MM.1S (cell line): ENCODE measurements at regions not wholly inside any gene's neighbourhood (a gene's known extent, or its start where the extent isn't known, plus 50 kb on each side); places are given as distances from the start of the nearest gene placed in this dataset.

Experiments
- DNase-seq: peaks from one replicate; pipeline ENCODE4 v3.0.0-alpha.2; 2015
- H2AFZ ChIP-seq: fragments of 300-600 bp; sonication (generic); 2 replicates; pipeline ENCODE4 v1.6.0; 2016; ENCODE audit warnings: antibody characterized with exemption, low read length
- H3F3A ChIP-seq: fragments of 300-600 bp; sonication (generic); 2 replicates; pipeline ENCODE4 v1.6.1; 2016; ENCODE audit warnings: mild to moderate bottlenecking, antibody characterized with exemption, low read length, moderate library complexity, mixed read lengths; ENCODE audit not compliant: insufficient read depth
- H3K27ac ChIP-seq: fragments of 300-600 bp; sonication (generic); 2 replicates; pipeline ENCODE4 v1.5.1; 2016; ENCODE audit warnings: mild to moderate bottlenecking, low read length
- H3K27me3 ChIP-seq: fragments of 300-600 bp; sonication (generic); replicated peaks from 2 replicates; pipeline ENCODE4 v1.6.0; 2016; ENCODE audit warnings: low read length; ENCODE audit not compliant: insufficient read depth
- H3K36me3 ChIP-seq: fragments of 300-600 bp; sonication (generic); replicated peaks from 2 replicates; pipeline ENCODE4 v1.6.1; 2016; ENCODE audit warnings: mild to moderate bottlenecking, low read length, mixed read lengths; ENCODE audit not compliant: insufficient read depth
- H3K4me1 ChIP-seq: fragments of 300-600 bp; sonication (generic); 2 replicates; pipeline ENCODE4 v1.6.1; 2016; ENCODE audit warnings: low read length, mixed read lengths
- H3K4me2 ChIP-seq: fragments of 300-600 bp; sonication (generic); 2 replicates; pipeline ENCODE4 v1.6.0; 2016; ENCODE audit warnings: low read depth, low read length
- H3K4me3 ChIP-seq: fragments of 300-600 bp; sonication (generic); 2 replicates; pipeline ENCODE4 v1.5.1; 2016; ENCODE audit warnings: low read length, mixed read lengths
- H3K79me2 ChIP-seq: fragments of 300-600 bp; sonication (generic); 2 replicates; pipeline ENCODE4 v1.6.1; 2016; ENCODE audit warnings: mixed run types, low read length, mixed read lengths
- H3K9ac ChIP-seq: fragments of 300-600 bp; sonication (generic); 2 replicates; pipeline ENCODE4 v1.6.1; 2016; ENCODE audit warnings: low read length, mixed read lengths
- H3K9me2 ChIP-seq: fragments of 300-600 bp; sonication (generic); replicated peaks from 2 replicates; pipeline ENCODE4 v1.6.1; 2016; ENCODE audit warnings: mild to moderate bottlenecking, low read length, mixed read lengths; ENCODE audit not compliant: insufficient read depth
- H3K9me3 ChIP-seq: fragments of 300-600 bp; sonication (generic); replicated peaks from 2 replicates; pipeline ENCODE4 v1.6.1; 2016; ENCODE audit warnings: mild to moderate bottlenecking, low read length, mixed read lengths; ENCODE audit not compliant: insufficient read depth
- H4K20me1 ChIP-seq: fragments of 300-600 bp; sonication (generic); 2 replicates; pipeline ENCODE4 v1.6.1; 2016; ENCODE audit warnings: mild to moderate bottlenecking, low read length, moderate library complexity, mixed read lengths; ENCODE audit not compliant: insufficient read depth
- CTCF ChIP-seq: fragments of 300-600 bp; sonication (generic); IDR thresholded peaks from 2 replicates; pipeline ENCODE4 v1.5.1; 2016; ENCODE audit warnings: antibody characterized with exemption, low read length, mixed read lengths
- EZH2 ChIP-seq: fragments of 300-600 bp; sonication (generic); optimal IDR thresholded peaks from 2 replicates; pipeline ENCODE3; 2017; ENCODE audit warnings: low read depth, mild to moderate bottlenecking, antibody characterized with exemption, low read length, mixed read lengths
- EZH2phosphoT487 ChIP-seq: fragments of 300-600 bp; sonication (generic); IDR thresholded peaks from 2 replicates; pipeline ENCODE4 v1.6.1; 2018; ENCODE audit warnings: antibody characterized with exemption, low read length

GRCh38 chr18:24725644-24726415 lies 265.4 kb downstream of the HRH4 start:
- no peaks in the 10 kb centered on the region for H3K79me2 ChIP-seq
- no peak overlapping the region for H3K9ac ChIP-seq
- no peaks in the 10 kb centered on the region for H3F3A ChIP-seq
- H3K4me1 ChIP-seq, result no peaks in the 10 kb centered on the region; the same call in 1 of the 2 replicates
- no peaks in the 10 kb centered on the region for H3K9me2 ChIP-seq
- H3K27ac ChIP-seq, result no peak overlapping the region
- no peaks in the 10 kb centered on the region for H3K36me3 ChIP-seq
- no peaks in the 10 kb centered on the region for H4K20me1 ChIP-seq
- H3K4me3 ChIP-seq, result no peak overlapping the region
- no peaks in the 10 kb centered on the region for H3K27me3 ChIP-seq
- H2AFZ ChIP-seq, result no peak overlapping the region
- no peaks in the 10 kb centered on the region for H3K9me3 ChIP-seq
- TF ChIP-seq EZH2, result no peak
- TF ChIP-seq CTCF, result no peak
- TF ChIP-seq EZH2phosphoT487, result no peak
- DNase-seq, result no peak
- H3K4me2 ChIP-seq, result no peak overlapping the region

- Histone ChIP-seq H3F3A (no peaks in the 10 kb centered on the region), H3K4me2 (peak overlapping the region; percentile 34), H3K27me3 (no peaks in the 10 kb centered on the region), H3K4me1 (no peaks in the 10 kb centered on the region; the same call in 1 of the 2 replicates), H3K27ac (no peak overlapping the region), H3K4me3 (peak overlapping the region; percentile 41; the same call in 1 of the 2 replicates), H2AFZ (peak overlapping the region; percentile 27), H3K9ac (no peak overlapping the region), H3K9me2 (no peaks in the 10 kb centered on the region), H3K9me3 (no peaks in the 10 kb centered on the region), H3K79me2 (no peaks in the 10 kb centered on the region), H3K36me3 (no peaks in the 10 kb centered on the region), H4K20me1 (no peaks in the 10 kb centered on the region)
- TF ChIP-seq EZH2 (no peak), EZH2phosphoT487 (no peak), CTCF (peak; percentile 86)
- peak; percentile 73 for DNase-seq
Observed at GRCh38 chr18:24726727-24727492, 266.5 kb downstream of the HRH4 start.

GRCh38 chr18:24727685-24728084 lies 267.2 kb downstream of the HRH4 start:
- TF ChIP-seq EZH2phosphoT487, result no peak
- peak; percentile 35 for TF ChIP-seq CTCF
- no peak for TF ChIP-seq EZH2
- H3K4me2 ChIP-seq, result peak overlapping the region; percentile 34; the same call in 1 of the 2 replicates

More at GRCh38 chr18:24727685-24728084, 267.2 kb downstream of the HRH4 start:
- H3K9ac ChIP-seq, result no peak overlapping the region
- H3K79me2 ChIP-seq, result no peaks in the 10 kb centered on the region
- no peak overlapping the region for H2AFZ ChIP-seq
- H3F3A ChIP-seq, result no peaks in the 10 kb centered on the region
- no peaks in the 10 kb centered on the region; the same call in 1 of the 2 replicates for H3K4me1 ChIP-seq
- H3K9me2 ChIP-seq, result no peaks in the 10 kb centered on the region
- no peaks in the 10 kb centered on the region for H4K20me1 ChIP-seq
- H3K27me3 ChIP-seq, result no peaks in the 10 kb centered on the region
- H3K9me3 ChIP-seq, result no peaks in the 10 kb centered on the region
- no peak overlapping the region for H3K27ac ChIP-seq
- DNase-seq, result no peak
- no peaks in the 10 kb centered on the region for H3K36me3 ChIP-seq
- H3K4me3 ChIP-seq, result no peak overlapping the region
